T-helper 1 cell treated with Interleukin-12 subunit alpha and Interleukin-12 subunit beta and Interleukin-4 antibody, amounts not matched to agents 30 ng/mL and 1 ng/mL, for 36 hours (primary cell): ENCODE measurements at regions not wholly inside any gene's neighbourhood (a gene's known extent, or its start where the extent isn't known, plus 50 kb on each side); places are given as distances from the start of the nearest gene placed in this dataset.
"Not testable (repeated sequence)": the region's sequence is repeated elsewhere in the genome, so short reads cannot be mapped to it uniquely, and the experiment has no call there.

Source experiments
- intact Hi-C: fragments of 100-400 bp; cut with micrococcal nuclease; formaldehyde crosslinking; loops from one replicate; pipeline ENCODE4 v1.15.1; 2024

- intact Hi-C loops, result no loop called here
Observed at GRCh38 chr9:86577420-86578333, 223.5 kb upstream of the TUT7 start.

GRCh38 chr9:86575825-86576525 lies 221.8 kb upstream of the TUT7 start:
- intact Hi-C loops, result no loop called here

GRCh38 chr9:86575137-86575536 lies 220.9 kb upstream of the TUT7 start:
- intact Hi-C loops, result no loop called here

GRCh38 chr9:86573886-86574285 lies 219.7 kb upstream of the TUT7 start:
- intact Hi-C loops, result no loop called here

GRCh38 chr9:86572904-86573303 lies 218.7 kb upstream of the TUT7 start:
- intact Hi-C loops, result no loop called here

- intact Hi-C loops, result not testable (repeated sequence)
Observed at GRCh38 chr9:86565603-86566002, 211.4 kb upstream of the TUT7 start.

- intact Hi-C loops, result no loop called here
Observed at GRCh38 chr9:86563936-86564335, 209.7 kb upstream of the TUT7 start.

GRCh38 chr9:86563350-86563749 lies 209.1 kb upstream of the TUT7 start:
- intact Hi-C loops, result no loop called here

- intact Hi-C loops, result no loop called here
Observed at GRCh38 chr9:86562691-86563090, 208.5 kb upstream of the TUT7 start.

- intact Hi-C loops, result no loop called here
Observed at GRCh38 chr9:86557918-86558317, 203.7 kb upstream of the TUT7 start.

GRCh38 chr9:86557063-86557766 lies 203.0 kb upstream of the TUT7 start:
- intact Hi-C loops, result no loop called here

- intact Hi-C loops, result no loop called here
Observed at GRCh38 chr9:86555661-86556060, 201.5 kb upstream of the TUT7 start.

- intact Hi-C loops, result no loop called here
Observed at GRCh38 chr9:86550401-86550800, 196.2 kb upstream of the TUT7 start.

- intact Hi-C loops, result no loop called here
Observed at GRCh38 chr9:86549920-86550319, 195.7 kb upstream of the TUT7 start.

GRCh38 chr9:86549401-86549811 lies 195.2 kb upstream of the TUT7 start:
- intact Hi-C loops, result no loop called here

- intact Hi-C loops, result no loop called here
Observed at GRCh38 chr9:86548220-86548619, 194.0 kb upstream of the TUT7 start.

- intact Hi-C loops, result no loop called here
Observed at GRCh38 chr9:86547571-86547970, 193.4 kb upstream of the TUT7 start.

- intact Hi-C loops, result no loop called here
Observed at GRCh38 chr9:86546712-86547111, 192.5 kb upstream of the TUT7 start.

- intact Hi-C loops, result no loop called here
Observed at GRCh38 chr9:86545090-86545489, 190.9 kb upstream of the TUT7 start.

GRCh38 chr9:86541014-86541570 lies 186.9 kb upstream of the TUT7 start:
- intact Hi-C loops, result no loop called here

- intact Hi-C loops, result no loop called here
Observed at GRCh38 chr9:86535406-86535915, 181.3 kb upstream of the TUT7 start.
